ENCODE measurements at regions not wholly inside any gene's neighbourhood (a gene's known extent, or its start where the extent isn't known, plus 50 kb on each side); places are given as distances from the start of the nearest gene placed in this dataset.

DNA sequence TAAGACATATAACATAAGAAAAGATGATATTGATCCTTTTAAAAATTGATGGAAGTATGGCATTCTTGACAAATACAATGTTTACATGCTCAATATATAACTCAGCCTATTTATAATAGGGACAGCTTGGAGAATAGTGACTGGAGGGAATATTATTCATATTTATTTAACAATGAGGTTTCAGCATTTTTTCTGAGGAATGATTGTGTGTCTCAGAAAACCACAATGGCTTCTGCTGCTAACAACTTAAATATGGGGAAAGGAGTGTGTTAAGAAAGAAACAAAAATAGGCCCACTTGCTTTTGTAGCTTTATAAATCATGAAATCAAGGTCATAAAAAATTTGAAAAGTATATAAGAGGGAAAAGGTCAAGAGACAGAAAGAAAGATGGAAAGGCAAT, 163.2 kb upstream of the TBX18 start:
- H3K4me3 Mint-ChIP-seq: no peak overlapping the region
- DNase-seq (ENCODE audit: low spot score in 2 of 2) (no peak), ATAC-seq (ENCODE audit: low read depth) (no peak)
- no peak overlapping the region for H3K27ac Mint-ChIP-seq
- no peaks in the 10 kb centered on the region for H3K4me1 Mint-ChIP-seq
- no peaks in the 10 kb centered on the region for H3K36me3 Mint-ChIP-seq
- no peaks in the 10 kb centered on the region for H3K27me3 Mint-ChIP-seq
- no peaks in the 10 kb centered on the region for H3K9me3 Mint-ChIP-seq

DNA sequence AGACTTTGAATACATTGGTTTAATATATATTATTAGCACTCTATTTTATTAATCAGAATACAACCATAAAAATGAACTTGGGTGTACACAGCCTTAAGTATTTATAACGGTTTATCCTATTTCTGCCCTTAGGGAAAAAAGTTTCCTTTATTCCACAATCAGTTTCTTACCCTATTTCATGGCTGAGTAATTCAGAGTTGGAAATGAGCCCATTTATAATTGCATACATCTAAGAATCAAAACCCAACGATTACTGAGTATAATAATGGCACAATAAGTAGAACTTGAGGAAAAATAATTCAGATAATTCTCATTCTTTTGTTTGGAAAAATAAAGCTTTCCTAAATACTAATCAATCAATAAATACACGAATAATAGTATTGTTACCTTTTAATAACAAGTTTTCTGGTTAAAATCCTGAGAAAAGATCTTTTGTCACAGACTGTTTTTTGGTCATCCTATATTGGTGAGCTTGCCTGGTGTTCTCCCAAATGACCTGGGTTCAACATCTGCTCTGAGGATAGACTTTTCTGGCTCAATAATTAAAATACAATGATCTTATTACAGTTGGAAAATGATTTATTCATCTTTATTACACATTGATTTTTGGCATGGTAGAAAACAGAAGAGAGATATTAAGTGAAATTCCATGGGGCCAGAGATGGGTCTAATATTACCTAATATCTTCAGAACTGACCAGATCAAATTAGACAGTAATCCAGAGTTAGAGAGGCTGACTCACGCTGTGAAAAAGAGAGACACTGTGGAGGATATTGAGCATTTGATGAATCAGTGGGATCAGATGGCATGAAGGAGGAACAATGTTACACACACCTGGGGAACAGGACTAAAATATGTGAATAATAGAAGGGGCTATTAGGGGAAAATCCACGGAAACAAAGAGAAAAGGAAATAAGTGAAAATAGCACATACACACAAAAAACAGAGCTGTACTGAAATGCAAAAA, 162.1 kb upstream of the TBX18 start:
- Mint-ChIP-seq H3K4me3 (no peak overlapping the region), H3K27ac (no peak overlapping the region), H3K27me3 (no peaks in the 10 kb centered on the region), H3K36me3 (no peaks in the 10 kb centered on the region), H3K9me3 (no peaks in the 10 kb centered on the region), H3K4me1 (no peaks in the 10 kb centered on the region)
- no peak for ATAC-seq (ENCODE audit: low read depth)
- DNase-seq (ENCODE audit: low spot score in 2 of 2): no peak

DNA sequence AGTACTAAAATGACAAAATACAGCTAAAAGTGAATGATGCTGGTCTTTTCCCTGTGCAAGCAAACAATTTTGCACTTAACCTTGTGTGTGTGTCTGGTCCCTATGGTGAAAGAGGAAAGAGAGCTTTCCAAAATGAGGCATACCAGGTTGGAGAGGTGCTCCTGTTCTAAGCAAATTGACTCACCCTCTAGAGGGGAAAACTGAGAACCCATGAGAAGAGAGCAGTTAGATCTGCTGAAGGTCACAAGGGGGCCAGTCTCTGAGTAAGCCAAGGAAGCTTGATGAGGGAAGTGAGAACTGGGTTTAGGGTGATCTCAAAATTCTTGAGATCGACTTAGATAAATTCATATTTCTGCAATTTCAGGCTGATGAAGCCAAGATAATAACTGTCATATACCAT, 157.5 kb upstream of the TBX18 start:
- Mint-ChIP-seq H3K27me3 (no peaks in the 10 kb centered on the region), H3K4me1 (no peaks in the 10 kb centered on the region), H3K4me3 (no peak overlapping the region), H3K27ac (no peak overlapping the region), H3K9me3 (no peaks in the 10 kb centered on the region), H3K36me3 (no peaks in the 10 kb centered on the region)
- ATAC-seq (ENCODE audit: low read depth): no peak
- DNase-seq (ENCODE audit: low spot score in 2 of 2): no peak

DNA sequence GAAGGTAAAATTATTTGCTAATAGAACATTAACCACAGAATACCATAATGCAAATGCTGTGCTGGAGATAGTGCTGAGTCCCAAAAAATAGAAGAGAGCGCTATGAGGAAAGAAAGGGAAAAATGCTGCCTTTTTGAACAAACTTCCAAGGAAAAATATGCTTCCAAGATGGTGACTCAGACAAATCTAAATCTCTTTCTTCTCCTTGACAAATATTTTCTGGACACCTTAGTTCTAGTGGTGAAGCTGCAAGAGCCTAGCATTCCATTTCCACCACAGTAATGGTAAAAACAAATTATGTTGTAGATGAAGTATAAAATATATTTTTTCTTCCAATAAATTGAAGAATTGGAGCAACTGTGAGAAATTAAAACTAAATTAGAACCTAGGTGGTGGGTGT, 155.6 kb upstream of the TBX18 start:
- no peak overlapping the region for H3K4me3 Mint-ChIP-seq
- no peaks in the 10 kb centered on the region for H3K4me1 Mint-ChIP-seq
- DNase-seq (ENCODE audit: low spot score in 2 of 2) (no peak), ATAC-seq (ENCODE audit: low read depth) (no peak)
- no peaks in the 10 kb centered on the region for H3K9me3 Mint-ChIP-seq
- H3K36me3 Mint-ChIP-seq: no peaks in the 10 kb centered on the region
- H3K27ac Mint-ChIP-seq: no peak overlapping the region
- H3K27me3 Mint-ChIP-seq: no peaks in the 10 kb centered on the region

DNA sequence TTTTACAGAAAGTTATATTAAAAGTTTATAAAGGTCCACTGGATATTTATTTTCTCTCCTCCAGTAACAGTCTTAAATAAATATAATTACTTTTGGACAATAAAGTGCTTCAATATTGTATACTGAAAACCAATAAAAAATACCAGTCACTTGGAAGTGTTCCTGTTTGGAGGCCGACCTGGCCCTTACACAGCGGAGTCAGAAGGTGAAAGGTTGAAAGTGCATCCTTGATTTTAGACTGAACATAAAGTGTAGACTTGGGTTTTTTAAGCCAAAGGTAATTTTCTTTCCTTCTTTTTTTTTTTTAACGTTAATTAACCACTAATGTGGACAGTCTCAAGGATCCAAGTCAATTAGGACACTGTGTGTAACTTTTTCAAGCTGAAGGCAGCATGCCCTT, 152.3 kb upstream of the TBX18 start:
- H3K27me3 Mint-ChIP-seq: no peaks in the 10 kb centered on the region
- no peaks in the 10 kb centered on the region for H3K36me3 Mint-ChIP-seq
- H3K4me1 Mint-ChIP-seq: no peaks in the 10 kb centered on the region
- H3K9me3 Mint-ChIP-seq: peaks cover 3% of the 10 kb centered on the region
- no peak overlapping the region for H3K4me3 Mint-ChIP-seq
- no peak for ATAC-seq (ENCODE audit: low read depth)
- DNase-seq (ENCODE audit: low spot score in 2 of 2): no peak
- no peak overlapping the region for H3K27ac Mint-ChIP-seq

DNA sequence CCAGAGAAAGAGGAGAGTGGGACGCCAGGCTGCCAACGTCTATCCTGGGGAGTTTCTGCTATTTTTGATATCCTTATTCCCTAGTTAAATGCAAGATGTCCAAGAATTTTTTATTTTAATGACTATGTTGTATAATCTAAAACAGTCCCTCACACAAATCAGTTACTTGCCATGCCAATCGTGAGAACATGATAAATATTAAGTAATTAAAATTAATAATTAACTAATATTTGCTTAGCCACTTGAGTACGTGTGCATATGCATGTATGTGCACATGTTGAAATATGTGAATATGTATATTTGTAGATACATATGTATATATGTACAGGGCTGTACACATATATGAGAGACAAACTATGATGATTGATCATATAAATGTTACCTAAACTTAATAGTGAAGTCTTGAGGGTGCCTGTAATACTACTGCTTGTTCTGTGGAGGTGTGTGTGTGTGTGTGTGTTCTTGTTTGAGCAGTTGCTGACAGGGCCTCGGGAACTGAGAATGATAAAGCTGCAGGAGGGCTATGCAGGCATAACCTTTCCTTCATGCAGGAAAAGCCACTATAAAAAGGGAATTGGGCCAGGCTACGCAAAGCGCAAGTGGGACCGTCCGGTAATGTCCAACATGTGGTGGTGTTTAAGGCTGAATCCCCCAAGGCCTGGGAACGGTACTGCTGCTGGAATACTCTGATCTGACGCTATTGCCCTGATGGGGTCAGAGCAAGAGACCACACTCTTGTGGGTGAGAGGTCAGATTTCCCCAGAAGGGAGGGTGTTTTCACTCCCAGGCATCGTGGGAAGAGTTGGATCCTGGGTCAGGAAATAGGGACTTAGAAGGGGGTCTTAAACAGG, 148.3 kb upstream of the TBX18 start:
- H3K4me1 Mint-ChIP-seq: no peaks in the 10 kb centered on the region
- ATAC-seq (ENCODE audit: low read depth): no peak

DNA sequence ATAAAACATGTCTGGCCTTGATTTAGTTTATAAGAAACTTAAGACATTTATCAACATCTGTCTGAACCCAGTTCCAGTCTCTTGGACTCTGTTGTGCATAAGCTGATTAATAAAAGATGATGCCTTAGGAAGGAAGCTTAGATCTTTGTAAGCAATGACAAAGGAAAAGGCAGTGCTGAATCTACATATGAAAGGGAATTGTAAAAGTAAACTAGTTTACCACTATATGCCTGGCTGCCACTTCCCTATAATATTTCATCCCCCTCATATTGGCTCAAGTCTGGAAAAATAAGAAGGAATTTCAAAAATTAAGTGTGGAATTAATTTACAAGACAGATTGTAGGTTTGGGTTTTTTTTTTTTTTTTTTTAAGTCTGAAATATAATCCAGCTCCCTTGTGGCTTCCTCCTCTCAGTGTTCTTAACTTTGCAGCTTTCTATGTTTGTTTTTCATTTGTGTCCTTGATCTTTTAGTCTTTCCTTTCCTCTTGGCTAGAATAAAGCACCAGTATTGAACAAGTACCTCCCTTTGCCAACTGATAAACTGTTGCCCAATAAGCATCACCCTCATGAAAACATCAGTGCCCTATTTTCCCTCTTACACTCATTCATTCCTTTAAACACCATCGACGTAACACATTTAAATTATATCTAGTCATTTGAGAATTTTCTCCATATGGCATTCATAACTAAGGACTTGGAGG, 146.7 kb upstream of the TBX18 start:
- H3K9me3 Mint-ChIP-seq: peaks cover 3% of the 10 kb centered on the region
- ATAC-seq (ENCODE audit: low read depth) (no peak), DNase-seq (ENCODE audit: low spot score in 2 of 2) (no peak)
- no peaks in the 10 kb centered on the region for H3K36me3 Mint-ChIP-seq
- H3K27me3 Mint-ChIP-seq: no peaks in the 10 kb centered on the region
- no peak overlapping the region for H3K27ac Mint-ChIP-seq
- H3K4me1 Mint-ChIP-seq: no peaks in the 10 kb centered on the region
- H3K4me3 Mint-ChIP-seq: no peak overlapping the region

More for the DNA sequence above, 148.3 kb upstream of the TBX18 start:
- no peaks in the 10 kb centered on the region for H3K27me3 Mint-ChIP-seq
- no peak for DNase-seq (ENCODE audit: low spot score in 2 of 2)
- H3K9me3 Mint-ChIP-seq: peaks cover 3% of the 10 kb centered on the region
- no peaks in the 10 kb centered on the region for H3K36me3 Mint-ChIP-seq
- H3K27ac Mint-ChIP-seq: no peak overlapping the region
- no peak overlapping the region for H3K4me3 Mint-ChIP-seq

DNA sequence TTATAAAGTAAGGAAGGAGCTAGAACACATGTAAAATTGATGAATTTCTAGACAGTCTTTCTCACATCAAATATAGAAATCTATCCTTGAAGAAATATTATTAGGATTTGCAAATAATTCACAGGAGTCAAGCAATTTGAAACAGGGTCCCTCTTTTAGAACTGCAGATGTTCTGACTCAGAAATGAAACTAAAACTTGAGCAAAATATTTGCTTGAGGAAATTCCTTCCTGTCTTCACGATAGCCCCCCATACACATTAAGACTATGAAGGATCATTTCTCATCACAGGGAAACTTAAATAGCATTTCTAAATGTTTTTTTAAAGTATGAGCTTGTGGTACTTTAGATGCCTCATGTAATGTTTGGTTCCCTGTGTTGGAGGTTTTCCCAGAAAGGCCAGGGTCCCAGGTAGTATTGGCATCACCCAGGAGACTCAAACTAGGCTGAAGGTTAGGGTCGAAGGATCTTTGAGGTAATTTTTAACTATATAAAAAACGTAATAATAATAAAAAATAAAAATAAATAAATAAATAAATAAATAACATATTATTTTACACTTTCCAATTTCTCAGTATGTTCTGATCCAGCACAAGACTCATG, 144.0 kb upstream of the TBX18 start:
- Mint-ChIP-seq H3K9me3 (peaks cover 3% of the 10 kb centered on the region), H3K27ac (no peak overlapping the region), H3K4me3 (no peak overlapping the region), H3K36me3 (no peaks in the 10 kb centered on the region), H3K4me1 (no peaks in the 10 kb centered on the region), H3K27me3 (no peaks in the 10 kb centered on the region)
- DNase-seq (ENCODE audit: low spot score in 2 of 2) (no peak), ATAC-seq (ENCODE audit: low read depth) (no peak)

DNA sequence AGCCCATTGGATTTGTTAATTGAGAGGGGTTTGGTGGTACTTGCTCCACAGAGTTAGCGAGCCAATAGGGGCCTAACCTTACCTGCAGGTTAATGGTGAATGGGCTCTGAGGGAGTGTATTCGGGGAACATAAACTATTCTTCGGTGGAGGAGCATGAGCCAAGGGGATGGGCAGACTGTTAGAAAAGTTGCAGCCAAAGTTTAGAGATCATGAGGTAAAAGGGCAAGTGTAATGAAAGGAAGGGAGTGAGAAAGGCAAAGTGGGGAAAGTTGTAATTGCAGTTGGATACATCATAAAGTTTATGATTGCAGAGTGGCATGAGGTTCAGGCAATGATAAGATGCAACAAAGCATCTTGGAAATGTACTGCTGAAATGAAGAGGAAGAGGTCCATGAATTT, 142.1 kb upstream of the TBX18 start:
- no peaks in the 10 kb centered on the region for H3K27me3 Mint-ChIP-seq
- ATAC-seq (ENCODE audit: low read depth) (no peak), DNase-seq (ENCODE audit: low spot score in 2 of 2) (no peak)
- no peak overlapping the region for H3K4me3 Mint-ChIP-seq
- no peaks in the 10 kb centered on the region for H3K9me3 Mint-ChIP-seq
- H3K4me1 Mint-ChIP-seq: no peaks in the 10 kb centered on the region
- no peak overlapping the region for H3K27ac Mint-ChIP-seq
- no peaks in the 10 kb centered on the region for H3K36me3 Mint-ChIP-seq

DNA sequence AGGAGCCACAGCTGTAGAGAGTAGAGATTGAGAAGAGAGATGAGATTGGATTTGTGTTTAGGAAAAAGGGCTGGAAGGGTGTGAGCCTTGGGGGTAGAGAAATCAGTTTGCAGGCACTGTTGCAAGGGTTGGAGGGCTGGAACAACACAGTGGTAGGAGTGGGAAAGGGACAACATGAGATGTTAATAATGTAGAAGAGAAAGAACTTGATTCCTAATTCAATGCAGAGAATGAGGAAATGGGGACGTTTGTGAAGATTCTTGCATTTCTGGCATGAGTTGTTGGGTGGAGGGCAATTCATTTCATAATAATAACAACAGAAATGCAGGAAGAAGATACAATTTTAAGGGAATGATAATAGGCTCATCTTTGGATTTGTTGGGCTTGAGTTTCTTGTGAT, 141.4 kb upstream of the TBX18 start:
- Mint-ChIP-seq H3K36me3 (no peaks in the 10 kb centered on the region), H3K9me3 (no peaks in the 10 kb centered on the region), H3K4me1 (no peaks in the 10 kb centered on the region), H3K27me3 (no peaks in the 10 kb centered on the region), H3K27ac (no peak overlapping the region), H3K4me3 (no peak overlapping the region)
- DNase-seq (ENCODE audit: low spot score in 2 of 2): no peak
- no peak for ATAC-seq (ENCODE audit: low read depth)

DNA sequence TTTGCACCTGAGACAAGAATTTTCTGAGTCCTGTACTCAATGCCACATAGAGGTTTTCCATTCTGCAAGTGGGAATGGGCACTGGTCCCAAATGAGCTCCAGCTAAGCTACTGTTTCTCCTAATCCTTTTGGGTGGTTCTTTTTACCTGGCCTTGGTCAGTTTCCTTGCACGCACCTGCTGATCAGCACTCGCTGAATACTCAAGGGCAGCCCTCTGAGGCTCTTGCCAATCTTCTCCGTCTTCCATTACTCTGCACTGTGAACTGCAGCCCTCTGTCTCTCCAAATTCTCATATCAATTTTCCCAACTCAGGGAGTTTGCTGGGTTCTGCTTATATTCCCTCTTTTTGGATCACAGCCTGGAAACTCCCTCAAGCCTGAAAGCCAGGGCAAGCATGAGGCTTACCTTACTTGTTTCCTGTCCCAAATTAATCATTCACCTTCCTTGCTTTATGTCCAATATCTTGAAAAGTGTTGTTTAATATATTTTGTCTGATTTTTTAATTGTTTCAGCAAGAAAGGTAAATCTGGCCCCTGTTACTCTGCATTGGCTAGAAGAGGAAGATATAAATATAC, 138.0 kb upstream of the TBX18 start:
- H3K27me3 Mint-ChIP-seq: no peaks in the 10 kb centered on the region
- H3K27ac Mint-ChIP-seq: no peak overlapping the region
- ATAC-seq (ENCODE audit: low read depth): no peak
- peaks cover 1% of the 10 kb centered on the region for H3K9me3 Mint-ChIP-seq
- no peaks in the 10 kb centered on the region for H3K36me3 Mint-ChIP-seq
- no peak overlapping the region for H3K4me3 Mint-ChIP-seq
- H3K4me1 Mint-ChIP-seq: no peaks in the 10 kb centered on the region
- DNase-seq (ENCODE audit: low spot score in 2 of 2): no peak

DNA sequence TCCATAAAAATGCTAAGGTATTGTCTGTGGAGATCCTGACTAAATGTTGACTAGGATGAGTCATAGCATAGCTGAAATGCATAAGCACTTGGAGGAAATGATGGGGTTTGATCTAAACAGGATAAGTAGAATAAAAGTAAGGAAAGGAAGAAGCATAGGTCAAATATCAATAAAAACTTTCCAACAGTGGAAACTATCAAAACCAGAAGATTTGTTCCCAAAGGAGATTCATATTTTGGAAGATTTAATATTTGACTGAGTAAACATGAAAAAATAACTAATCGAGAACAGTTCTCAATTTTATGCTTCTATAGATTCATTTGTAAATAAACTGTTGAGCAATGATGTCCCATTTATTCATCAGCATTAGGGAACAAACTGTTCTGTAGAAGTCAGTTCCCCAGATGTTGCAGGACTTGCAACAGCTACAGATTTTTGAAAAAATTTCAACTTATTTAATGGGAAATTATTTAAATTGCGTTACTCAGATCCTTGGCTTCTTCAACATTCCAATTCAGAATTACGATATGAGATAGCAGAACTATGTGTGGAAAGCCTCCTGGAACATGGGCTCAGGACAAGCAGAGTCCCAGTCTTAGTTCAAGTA, 133.7 kb upstream of the TBX18 start:
- Mint-ChIP-seq H3K4me3 (no peak overlapping the region), H3K27ac (no peak overlapping the region), H3K36me3 (no peaks in the 10 kb centered on the region), H3K4me1 (no peaks in the 10 kb centered on the region), H3K9me3 (peaks cover 3% of the 10 kb centered on the region), H3K27me3 (no peaks in the 10 kb centered on the region)
- ATAC-seq (ENCODE audit: low read depth): no peak
- DNase-seq (ENCODE audit: low spot score in 2 of 2): no peak

DNA sequence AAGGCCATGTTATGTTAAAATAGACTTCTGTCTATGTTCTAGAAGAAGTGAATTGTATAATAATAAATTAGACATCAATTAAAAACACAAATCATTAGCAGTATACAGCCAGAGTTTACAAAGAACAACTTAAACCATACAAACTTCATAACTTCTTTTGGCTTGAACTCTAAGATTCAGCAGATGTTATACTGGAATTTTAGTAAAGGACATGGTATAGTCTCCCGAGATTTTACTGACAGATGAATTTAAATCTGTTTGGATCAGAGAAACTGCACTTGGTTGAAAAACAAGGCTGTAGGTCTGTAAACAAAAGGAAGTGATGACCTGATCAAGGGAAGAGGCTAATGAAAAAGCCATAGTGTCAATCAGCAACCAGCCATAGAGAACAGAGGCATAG, 132.6 kb upstream of the TBX18 start:
- no peak for DNase-seq (ENCODE audit: low spot score in 2 of 2)
- no peaks in the 10 kb centered on the region for H3K4me1 Mint-ChIP-seq
- no peak for ATAC-seq (ENCODE audit: low read depth)
- no peaks in the 10 kb centered on the region for H3K36me3 Mint-ChIP-seq
- no peak overlapping the region for H3K27ac Mint-ChIP-seq
- H3K9me3 Mint-ChIP-seq: peaks cover 3% of the 10 kb centered on the region
- H3K27me3 Mint-ChIP-seq: no peaks in the 10 kb centered on the region
- no peak overlapping the region for H3K4me3 Mint-ChIP-seq

All from memory B cell (primary cell).